WTC11 (cell line): ENCODE measurements at regions not wholly inside any gene's neighbourhood (a gene's known extent, or its start where the extent isn't known, plus 50 kb on each side); places are given as distances from the start of the nearest gene placed in this dataset.

Experiments used
- ATAC-seq: fragments of 200-7000 bp; cut with Tn5 transposase; 2 replicates; pipeline ENCODE4 v1.10.0; 2021; ENCODE audit warnings: mild to moderate bottlenecking, moderate library complexity
- CTCF ChIA-PET: fragments of 300-600 bp; sonication (Branson Sonifier 250); formaldehyde crosslinking; loops from one replicate; lab custom pipeline; 2021; ENCODE audit warnings: antibody characterized with exemption; lab: Charles Lee
- POLR2A ChIA-PET: fragments of 350-600 bp; sonication (Branson Sonifier 250); formaldehyde crosslinking; loops from one replicate; lab custom pipeline; 2021; ENCODE audit warnings: antibody characterized with exemption; lab: Charles Lee
- DNase-seq: peaks from one replicate; pipeline ENCODE4 v3.0.0; 2021; ENCODE audit warnings: low spot score
- H3K27ac Mint-ChIP-seq: 2 replicates; pipeline ENCODE4 v1.8.0; 2021; ENCODE audit warnings: mixed read lengths
- H3K27me3 Mint-ChIP-seq: 2 replicates; pipeline ENCODE4 v1.8.0; 2021; ENCODE audit warnings: low read depth, mild to moderate bottlenecking, moderate library complexity, mixed read lengths
- H3K36me3 Mint-ChIP-seq: 2 replicates; pipeline ENCODE4 v1.8.0; 2021; ENCODE audit warnings: mixed read lengths
- H3K4me1 Mint-ChIP-seq: 2 replicates; pipeline ENCODE4 v1.8.0; 2022; ENCODE audit warnings: mixed read lengths
- H3K4me3 Mint-ChIP-seq: 2 replicates; pipeline ENCODE4 v1.8.0; 2021; ENCODE audit warnings: mild to moderate bottlenecking, moderate library complexity, mixed read lengths
- H3K9me3 Mint-ChIP-seq: 2 replicates; pipeline ENCODE4 v1.8.0; 2021; ENCODE audit warnings: mixed read lengths
- STAT6 ChIP-seq: sonication (generic); formaldehyde crosslinking; conservative IDR thresholded peaks from 2 replicates; pipeline ENCODE4 v1.8.1; 2023; ENCODE audit warnings: mild to moderate bottlenecking, low read depth, missing genetic modification reagents, moderate library complexity

DNA sequence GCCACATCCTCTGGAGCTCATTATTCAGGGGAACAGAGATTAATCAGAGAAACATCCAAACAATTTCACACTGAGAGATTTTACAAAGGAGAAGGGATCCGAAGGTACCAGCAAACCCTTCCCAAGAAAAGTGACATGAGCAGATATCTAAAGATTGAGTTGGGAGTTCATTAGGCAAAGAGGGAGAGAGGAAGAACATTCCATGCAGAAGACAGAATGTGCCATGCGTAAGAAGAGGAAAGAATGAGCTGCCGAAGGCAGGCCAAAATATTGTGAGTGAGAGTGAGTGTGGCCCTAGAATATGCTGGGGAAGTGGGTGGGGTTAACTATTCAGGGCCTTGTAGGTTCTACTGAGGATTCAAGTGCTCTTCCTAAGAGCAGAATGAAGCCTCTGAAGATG lies 50.0 kb upstream of the LYVE1 start:
- no peak overlapping the region for H3K4me3 Mint-ChIP-seq
- ChIA-PET CTCF (interaction anchor here (0.9 to 1.4 kb wide), 2 partner anchors 117 to 212 kb away, joined by 4 read pairs; no protein-coding TSS in a partner anchor), POLR2A (interaction anchor here (0.9 kb wide), 1 partner anchor 10 kb away, joined by 3 read pairs; no protein-coding TSS in a partner anchor)
- H3K27ac Mint-ChIP-seq: no peak overlapping the region
- no peaks in the 10 kb centered on the region for H3K4me1 Mint-ChIP-seq
- TF ChIP-seq STAT6 (CRISPR knock-in tag): no peak
- no peaks in the 10 kb centered on the region; the same call in 1 of the 2 replicates for H3K27me3 Mint-ChIP-seq
- no peaks in the 10 kb centered on the region for H3K36me3 Mint-ChIP-seq
- peaks cover 9% of the 10 kb centered on the region for H3K9me3 Mint-ChIP-seq
- ATAC-seq (no peak), DNase-seq (no peak)
